ENCODE measurements at regions not wholly inside any gene's neighbourhood (a gene's known extent, or its start where the extent isn't known, plus 50 kb on each side); places are given as distances from the start of the nearest gene placed in this dataset.

DNA sequence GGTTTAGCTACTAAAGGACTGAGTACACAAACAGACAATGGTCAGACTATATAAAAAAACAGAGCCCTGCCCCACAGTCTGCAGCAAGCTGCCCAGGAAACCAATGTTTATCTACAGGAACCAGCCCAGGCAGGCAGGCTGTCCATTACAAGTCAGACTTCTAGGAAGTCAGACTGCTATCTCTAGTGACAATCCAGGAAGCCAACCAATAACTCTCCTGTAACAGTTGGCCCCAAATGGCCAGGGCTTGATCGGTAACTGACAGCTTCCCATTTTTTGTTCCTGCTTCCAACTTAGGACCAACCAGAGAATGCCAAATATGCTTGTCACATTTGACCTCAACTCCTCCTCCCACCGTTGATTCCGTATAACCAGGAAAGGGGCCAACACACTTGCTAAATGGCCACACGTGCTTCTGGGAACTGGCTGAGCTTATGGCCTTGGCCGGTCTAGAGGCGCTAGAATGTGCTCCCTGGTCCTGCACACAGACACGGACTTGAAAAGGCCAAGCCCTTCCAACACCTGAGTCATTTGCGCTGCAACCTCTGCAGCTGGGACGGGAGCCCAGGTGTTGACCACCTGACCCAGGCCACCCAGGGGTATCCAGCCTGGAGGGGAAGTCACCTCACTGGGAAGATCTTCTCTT lies 79.6 kb upstream of the CDK20 start:
- intact Hi-C loops (cut with micrococcal nuclease): no loop called here
- Mint-ChIP-seq H3K27ac (no peak overlapping the region), H3K4me1 (ENCODE audit: low read depth) (peaks cover 6% of the 10 kb centered on the region), H3K9me3 (peaks cover 5% of the 10 kb centered on the region), H3K4me3 (no peak overlapping the region), H3K36me3 (no peaks in the 10 kb centered on the region), H3K27me3 (peaks cover 11% of the 10 kb centered on the region)
- no peak for DNase-seq
- CTCF ChIA-PET: no interaction called here
- POLR2A ChIA-PET: no interaction called here

- Mint-ChIP-seq H3K27me3 (peaks cover 14% of the 10 kb centered on the region), H3K4me3 (no peak overlapping the region), H3K36me3 (no peaks in the 10 kb centered on the region), H3K4me1 (ENCODE audit: low read depth) (peaks cover 12% of the 10 kb centered on the region), H3K9me3 (peaks cover 5% of the 10 kb centered on the region), H3K27ac (no peak overlapping the region)
- ChIA-PET CTCF (interaction anchor here (1.8 kb wide), 1 partner anchor 27 kb away, joined by 3 read pairs; no protein-coding TSS in a partner anchor), POLR2A (no interaction called here)
- no peak for DNase-seq
- intact Hi-C loops (cut with micrococcal nuclease): no loop called here
Observed at GRCh38 chr9:88052321-88052965, 78.1 kb upstream of the CDK20 start.

DNA sequence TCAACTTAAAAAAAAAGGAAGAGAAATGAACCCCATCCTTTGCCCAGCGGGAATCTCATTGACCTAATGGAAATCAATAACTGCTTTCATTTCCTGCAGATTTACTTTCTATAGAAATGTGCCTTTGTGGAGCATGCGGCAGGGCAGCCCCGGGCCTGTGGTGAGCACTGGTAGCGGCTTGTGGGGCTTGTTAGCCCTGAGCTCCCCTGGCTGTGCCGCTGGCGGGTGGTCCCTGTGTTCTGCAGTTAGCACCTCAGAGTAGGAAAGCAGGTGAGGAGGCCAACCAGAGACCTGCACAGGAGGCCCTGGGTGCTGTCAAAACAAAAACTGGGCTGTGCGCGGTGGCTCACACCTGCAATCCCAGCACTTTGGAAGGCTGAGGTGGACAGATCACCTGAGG lies 76.8 kb upstream of the CDK20 start:
- Mint-ChIP-seq H3K4me3 (no peak overlapping the region), H3K27me3 (peaks cover 21% of the 10 kb centered on the region), H3K9me3 (peaks cover 7% of the 10 kb centered on the region), H3K4me1 (ENCODE audit: low read depth) (peaks cover 12% of the 10 kb centered on the region), H3K27ac (no peak overlapping the region), H3K36me3 (no peaks in the 10 kb centered on the region)
- intact Hi-C loops (cut with micrococcal nuclease): no loop called here
- ChIA-PET CTCF (interaction anchor here (1.8 kb wide), 1 partner anchor 28 kb away, joined by 3 read pairs; no protein-coding TSS in a partner anchor), POLR2A (no interaction called here)
- no peak for DNase-seq

DNA sequence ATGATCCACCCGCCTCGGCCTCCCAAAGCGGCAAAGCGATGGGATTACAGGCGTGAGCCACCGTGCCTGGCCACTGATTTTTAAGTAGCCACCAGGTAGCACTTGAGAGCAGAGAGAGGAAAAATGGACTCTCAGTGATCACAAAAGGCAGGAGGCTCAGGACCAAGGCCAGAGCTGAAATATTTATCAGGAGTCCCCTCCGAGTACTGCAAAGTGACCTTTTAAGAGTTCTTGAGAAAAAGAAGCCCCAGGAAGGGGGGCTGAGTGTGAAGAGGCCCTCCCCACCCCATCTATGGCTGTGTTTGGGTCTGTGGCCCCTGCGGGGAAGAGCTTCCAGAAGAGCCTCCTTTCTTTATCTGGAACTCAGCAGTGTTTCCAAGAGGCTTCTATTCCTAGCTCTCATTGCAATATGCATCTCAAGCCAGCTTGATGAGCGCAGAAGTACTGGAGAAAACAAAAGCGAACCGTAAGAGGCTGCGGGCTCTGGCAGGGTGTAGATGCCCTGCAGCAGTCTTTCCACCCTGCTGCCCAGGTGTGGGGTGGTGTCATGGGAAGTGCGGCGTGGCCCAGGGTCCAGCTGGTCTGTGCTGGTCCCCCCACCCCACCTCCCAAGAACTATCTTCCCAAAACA lies 75.5 kb upstream of the CDK20 start:
- POLR2A ChIA-PET: interaction anchor here (0.6 to 1.1 kb wide), 2 partner anchors 42 to 43 kb away, joined by 3 read pairs; no protein-coding TSS in a partner anchor
- Mint-ChIP-seq H3K27ac (no peak overlapping the region), H3K9me3 (peaks cover 15% of the 10 kb centered on the region), H3K4me1 (ENCODE audit: low read depth) (peaks cover 12% of the 10 kb centered on the region), H3K4me3 (no peak overlapping the region), H3K27me3 (peaks cover 20% of the 10 kb centered on the region), H3K36me3 (peaks cover 4% of the 10 kb centered on the region)
- intact Hi-C loops (cut with micrococcal nuclease): loop anchor here (1.0 to 10.0 kb wide), 4 partner anchors 42 to 427 kb away; partner anchors contain the start of gene CDK20
- CTCF ChIA-PET: interaction anchor here (1.3 kb wide), 1 partner anchor 75 kb away, joined by 3 read pairs; the partner anchor contains the start of gene CDK20
- no peak for DNase-seq

GRCh38 chr9:88046542-88046941 lies 72.2 kb upstream of the CDK20 start:
- H3K9me3 Mint-ChIP-seq: peaks cover 28% of the 10 kb centered on the region
- ChIA-PET CTCF (no interaction called here), POLR2A (no interaction called here)
- peaks cover 15% of the 10 kb centered on the region for H3K36me3 Mint-ChIP-seq
- H3K27ac Mint-ChIP-seq: no peak overlapping the region
- intact Hi-C loops (cut with micrococcal nuclease): loop anchor here (10.0 kb wide), 1 partner anchor 72 kb away; the partner anchor contains the start of gene CDK20
- H3K4me3 Mint-ChIP-seq: no peak overlapping the region
- no peak for DNase-seq
- peaks cover 32% of the 10 kb centered on the region for H3K27me3 Mint-ChIP-seq
- H3K4me1 Mint-ChIP-seq (ENCODE audit: low read depth): peaks cover 12% of the 10 kb centered on the region

DNA sequence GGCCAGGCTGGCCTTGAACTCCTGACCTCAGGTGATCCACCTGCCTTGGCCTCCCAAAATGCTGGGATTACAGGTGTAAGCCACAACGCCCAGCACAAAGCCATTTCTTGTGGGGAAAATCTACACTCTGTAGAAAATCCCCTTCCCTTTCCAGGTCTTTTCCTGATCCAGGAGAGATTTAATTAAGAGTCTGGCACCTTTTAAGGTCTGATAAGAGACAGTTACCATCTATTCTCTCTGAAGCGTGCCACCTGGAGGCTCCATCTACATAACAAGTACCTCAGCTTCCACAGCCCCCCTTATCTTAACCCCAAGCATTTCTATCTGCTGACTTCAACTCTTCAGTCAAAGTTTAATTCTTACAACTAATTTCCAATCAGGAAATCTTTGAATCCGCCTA lies 71.4 kb upstream of the CDK20 start:
- Mint-ChIP-seq H3K4me1 (ENCODE audit: low read depth) (peaks cover 12% of the 10 kb centered on the region), H3K9me3 (peaks cover 28% of the 10 kb centered on the region), H3K27ac (no peak overlapping the region), H3K4me3 (no peak overlapping the region), H3K27me3 (peaks cover 31% of the 10 kb centered on the region), H3K36me3 (peaks cover 15% of the 10 kb centered on the region)
- ChIA-PET CTCF (no interaction called here), POLR2A (no interaction called here)
- intact Hi-C loops (cut with micrococcal nuclease): loop anchor here (10.0 kb wide), 1 partner anchor 71 kb away; the partner anchor contains the start of gene CDK20
- DNase-seq: no peak

DNA sequence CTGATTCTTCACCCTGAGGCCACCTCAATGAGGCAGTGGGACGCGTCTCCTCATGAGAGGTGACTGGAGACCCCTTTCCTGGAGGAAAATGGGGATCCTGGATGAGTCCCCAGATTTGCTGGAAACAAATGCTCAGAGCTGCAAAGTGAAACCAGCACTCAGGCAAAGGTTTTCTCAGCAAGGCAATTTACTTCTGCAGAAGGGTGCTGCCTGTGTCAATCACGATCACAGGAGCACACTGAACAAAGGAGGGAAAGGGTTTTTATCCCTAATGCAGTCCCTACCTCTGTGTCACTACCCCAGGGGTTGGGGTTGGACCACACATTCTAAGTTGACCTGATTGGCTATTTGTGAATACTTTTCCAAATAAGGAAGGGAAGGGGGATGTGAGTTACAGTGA lies 69.9 kb upstream of the CDK20 start:
- POLR2A ChIA-PET: no interaction called here
- peaks cover 30% of the 10 kb centered on the region for H3K27me3 Mint-ChIP-seq
- no peak for DNase-seq
- H3K9me3 Mint-ChIP-seq: peaks cover 30% of the 10 kb centered on the region
- intact Hi-C loops (cut with micrococcal nuclease): loop anchor here (10.0 kb wide), 1 partner anchor 69 kb away; the partner anchor contains the start of gene CDK20
- no peak overlapping the region for H3K4me3 Mint-ChIP-seq
- H3K27ac Mint-ChIP-seq: no peak overlapping the region
- peaks cover 8% of the 10 kb centered on the region for H3K4me1 Mint-ChIP-seq (ENCODE audit: low read depth)
- CTCF ChIA-PET: no interaction called here
- peaks cover 15% of the 10 kb centered on the region for H3K36me3 Mint-ChIP-seq

DNA sequence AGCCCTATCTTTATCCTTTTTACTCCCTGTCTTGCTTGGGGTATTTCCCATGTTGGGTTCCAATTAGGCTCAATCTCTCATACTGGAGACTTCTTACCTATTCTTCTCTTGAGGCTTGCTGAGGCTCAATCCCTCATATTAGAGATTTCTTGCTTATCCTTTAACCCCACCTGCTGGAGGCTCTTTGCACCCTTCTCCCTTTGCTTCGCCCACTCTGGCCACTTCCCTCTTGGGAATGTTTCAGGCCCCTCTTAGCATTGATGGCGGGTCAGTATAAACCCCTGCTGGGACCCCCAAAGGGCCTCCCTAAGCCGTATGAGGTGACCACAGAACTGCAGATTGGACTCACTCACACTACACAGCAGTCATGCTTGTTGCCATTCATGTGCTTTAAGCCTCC lies 69.3 kb upstream of the CDK20 start:
- Mint-ChIP-seq H3K4me3 (no peak overlapping the region), H3K27me3 (peaks cover 30% of the 10 kb centered on the region), H3K27ac (no peak overlapping the region), H3K9me3 (peaks cover 34% of the 10 kb centered on the region), H3K4me1 (ENCODE audit: low read depth) (peaks cover 4% of the 10 kb centered on the region), H3K36me3 (peaks cover 15% of the 10 kb centered on the region)
- intact Hi-C loops (cut with micrococcal nuclease): loop anchor here (10.0 kb wide), 1 partner anchor 69 kb away; the partner anchor contains the start of gene CDK20
- POLR2A ChIA-PET: no interaction called here
- no peak for DNase-seq
- CTCF ChIA-PET: no interaction called here

GRCh38 chr9:88041447-88041846 lies 67.1 kb upstream of the CDK20 start:
- ChIA-PET POLR2A (no interaction called here), CTCF (interaction anchor here (0.6 to 1.6 kb wide), 2 partner anchors 90 to 1597 kb away, joined by 3 to 10 read pairs; no protein-coding TSS in a partner anchor)
- Mint-ChIP-seq H3K9me3 (peaks cover 52% of the 10 kb centered on the region), H3K27me3 (peaks cover 17% of the 10 kb centered on the region), H3K4me3 (no peak overlapping the region), H3K4me1 (ENCODE audit: low read depth) (no peaks in the 10 kb centered on the region), H3K27ac (no peak overlapping the region), H3K36me3 (peaks cover 15% of the 10 kb centered on the region)
- intact Hi-C loops (cut with micrococcal nuclease): loop anchor here (10.0 kb wide), 1 partner anchor 67 kb away; the partner anchor contains the start of gene CDK20
- DNase-seq: no peak

DNA sequence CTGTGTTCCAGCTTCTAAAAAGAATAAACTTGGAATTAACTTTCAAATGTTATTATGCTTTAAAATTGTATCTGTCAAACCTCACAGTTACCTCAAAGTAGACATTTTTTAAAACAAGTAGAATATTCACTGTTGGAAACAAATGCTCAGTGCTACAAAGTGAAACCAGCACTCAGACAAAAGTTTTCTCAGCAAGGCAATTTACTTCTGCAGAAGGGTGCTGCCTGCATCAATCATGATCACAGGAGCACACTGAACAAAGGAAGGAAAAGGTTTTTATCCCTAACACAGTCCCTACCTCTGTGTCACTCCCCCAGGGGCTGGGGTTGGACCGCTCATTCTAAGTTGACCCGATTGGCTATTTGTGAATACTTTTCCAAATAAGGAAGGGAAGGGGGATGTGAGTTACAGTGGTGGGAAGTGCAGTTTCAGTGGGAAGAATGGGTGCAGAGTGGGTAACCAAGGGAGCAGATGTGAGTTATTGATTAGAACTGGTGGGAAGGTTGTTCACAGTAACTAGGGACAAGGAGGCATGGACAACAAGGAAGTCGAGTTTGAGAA lies 63.0 kb upstream of the CDK20 start:
- H3K4me1 Mint-ChIP-seq (ENCODE audit: low read depth): no peaks in the 10 kb centered on the region

GRCh38 chr9:88034964-88035363 lies 60.6 kb upstream of the CDK20 start:
- POLR2A ChIA-PET: no interaction called here

More for the DNA sequence above, 63.0 kb upstream of the CDK20 start:
- Mint-ChIP-seq H3K36me3 (peaks cover 4% of the 10 kb centered on the region), H3K4me3 (no peak overlapping the region), H3K27ac (no peak overlapping the region), H3K27me3 (peaks cover 9% of the 10 kb centered on the region), H3K9me3 (peaks cover 31% of the 10 kb centered on the region)
- CTCF ChIA-PET: no interaction called here
- POLR2A ChIA-PET: no interaction called here
- intact Hi-C loops (cut with micrococcal nuclease): no loop called here
- no peak for DNase-seq

GRCh38 chr9:88033359-88033702 lies 59.0 kb upstream of the CDK20 start:
- no peak for DNase-seq
- peaks cover 11% of the 10 kb centered on the region for H3K27me3 Mint-ChIP-seq
- intact Hi-C loops (cut with micrococcal nuclease): no loop called here
- peaks cover 21% of the 10 kb centered on the region for H3K9me3 Mint-ChIP-seq
- H3K4me3 Mint-ChIP-seq: no peak overlapping the region
- no peaks in the 10 kb centered on the region for H3K4me1 Mint-ChIP-seq (ENCODE audit: low read depth)
- H3K27ac Mint-ChIP-seq: no peak overlapping the region
- ChIA-PET CTCF (no interaction called here), POLR2A (interaction anchor here (0.7 kb wide), 1 partner anchor 9 kb away, joined by 3 read pairs; no protein-coding TSS in a partner anchor)
- H3K36me3 Mint-ChIP-seq: peaks cover 4% of the 10 kb centered on the region

More at GRCh38 chr9:88034964-88035363, 60.6 kb upstream of the CDK20 start:
- intact Hi-C loops (cut with micrococcal nuclease): no loop called here
- no peak for DNase-seq
- H3K4me1 Mint-ChIP-seq (ENCODE audit: low read depth): no peaks in the 10 kb centered on the region
- H3K27me3 Mint-ChIP-seq: peaks cover 11% of the 10 kb centered on the region
- H3K9me3 Mint-ChIP-seq: peaks cover 31% of the 10 kb centered on the region
- H3K27ac Mint-ChIP-seq: no peak overlapping the region
- H3K4me3 Mint-ChIP-seq: no peak overlapping the region
- CTCF ChIA-PET: no interaction called here
- H3K36me3 Mint-ChIP-seq: peaks cover 4% of the 10 kb centered on the region
